ENCODE measurements at regions not wholly inside any gene's neighbourhood (a gene's known extent, or its start where the extent isn't known, plus 50 kb on each side); places are given as distances from the start of the nearest gene placed in this dataset.

DNA sequence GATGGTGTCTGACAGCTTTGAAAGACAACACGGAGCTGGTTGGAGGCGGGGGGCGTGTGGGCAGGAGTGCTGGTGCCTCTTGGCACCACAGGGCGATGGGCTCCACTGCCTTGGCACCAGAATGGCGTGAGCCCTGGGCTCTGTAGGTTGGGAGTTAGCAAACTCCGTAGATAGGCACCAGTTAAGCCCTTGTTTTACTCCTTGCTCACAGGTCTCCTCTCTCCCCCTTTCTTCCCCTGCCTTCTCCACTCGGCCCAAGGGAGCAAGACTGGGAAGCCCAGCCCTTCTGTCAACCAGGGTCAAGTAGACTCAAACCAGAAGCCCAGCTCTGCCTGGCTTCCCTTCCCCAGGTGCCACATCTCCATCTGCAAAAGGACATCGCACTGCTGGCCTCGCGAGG, 281.7 kb upstream of the ID2 start:
- TF ChIP-seq, protein P1, sequence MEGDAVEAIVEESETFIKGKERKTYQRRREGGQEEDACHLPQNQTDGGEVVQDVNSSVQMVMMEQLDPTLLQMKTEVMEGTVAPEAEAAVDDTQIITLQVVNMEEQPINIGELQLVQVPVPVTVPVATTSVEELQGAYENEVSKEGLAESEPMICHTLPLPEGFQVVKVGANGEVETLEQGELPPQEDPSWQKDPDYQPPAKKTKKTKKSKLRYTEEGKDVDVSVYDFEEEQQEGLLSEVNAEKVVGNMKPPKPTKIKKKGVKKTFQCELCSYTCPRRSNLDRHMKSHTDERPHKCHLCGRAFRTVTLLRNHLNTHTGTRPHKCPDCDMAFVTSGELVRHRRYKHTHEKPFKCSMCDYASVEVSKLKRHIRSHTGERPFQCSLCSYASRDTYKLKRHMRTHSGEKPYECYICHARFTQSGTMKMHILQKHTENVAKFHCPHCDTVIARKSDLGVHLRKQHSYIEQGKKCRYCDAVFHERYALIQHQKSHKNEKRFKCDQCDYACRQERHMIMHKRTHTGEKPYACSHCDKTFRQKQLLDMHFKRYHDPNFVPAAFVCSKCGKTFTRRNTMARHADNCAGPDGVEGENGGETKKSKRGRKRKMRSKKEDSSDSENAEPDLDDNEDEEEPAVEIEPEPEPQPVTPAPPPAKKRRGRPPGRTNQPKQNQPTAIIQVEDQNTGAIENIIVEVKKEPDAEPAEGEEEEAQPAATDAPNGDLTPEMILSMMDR (IDR thresholded peaks at IDR 0.05): no peak
- TF ChIP-seq POLR2A (IDR thresholded peaks at IDR 0.05): no peak
